Keratinocyte (primary cell): ENCODE measurements at regions not wholly inside any gene's neighbourhood (a gene's known extent, or its start where the extent isn't known, plus 50 kb on each side); places are given as distances from the start of the nearest gene placed in this dataset.

Source experiments
- CTCF ChIP-seq, 3 experiments: IDR thresholded peaks in 1 of 3; conservative IDR thresholded peaks in 1 of 3; optimal IDR thresholded peaks in 1 of 3; 2 replicates in 2 of 3; 3 replicates in 1 of 3; pipeline versions ENCODE3 to v1.5.1; 2011; ENCODE audit warnings: low read length in 3 of 3, mild to moderate bottlenecking in 3 of 3, moderate library complexity in 2 of 3, control low read depth in 1 of 3, inconsistent platforms in 1 of 3; ENCODE audit not compliant: insufficient read depth in 2 of 3; ENCODE audit errors: extremely low read depth in 1 of 3
- EZH2 ChIP-seq: IDR thresholded peaks from one replicate; pipeline ENCODE4 v1.6.1; 2012; ENCODE audit warnings: inconsistent platforms, mild to moderate bottlenecking, low read length, moderate library complexity

DNA sequence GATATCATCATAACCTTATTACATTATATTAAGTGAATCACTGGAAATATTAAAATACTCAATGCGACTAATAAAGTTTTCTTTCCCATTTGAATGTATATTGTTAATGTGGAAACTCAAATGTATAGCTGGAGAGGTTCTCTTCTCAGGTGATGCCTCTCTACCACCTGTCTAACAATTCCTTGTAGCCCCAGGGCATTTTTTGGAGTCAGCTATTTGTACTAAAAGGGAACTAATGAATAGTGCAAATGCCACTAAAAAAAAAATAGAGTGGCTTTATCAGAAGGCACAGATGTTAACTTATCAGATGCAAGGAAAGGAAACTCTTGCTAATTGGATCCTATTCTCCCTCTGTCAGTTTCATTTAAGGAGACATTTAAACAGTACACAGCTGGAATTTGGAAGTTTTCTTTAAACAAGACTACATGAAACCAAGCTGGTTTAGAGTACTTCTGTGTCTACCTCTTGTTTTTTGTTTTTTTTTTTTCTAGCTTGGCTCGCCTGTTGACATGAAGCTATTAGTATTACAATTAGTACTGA lies 897.0 kb upstream of the SLC35B3 start:
- no peak for TF ChIP-seq CTCF (optimal IDR thresholded peaks at IDR 0.05 in 1 of 3, IDR thresholded peaks at IDR 0.05 in 1 of 3, conservative IDR thresholded peaks at IDR 0.05 in 1 of 3; ENCODE audit: extremely low read depth in 1 of 3, insufficient read depth in 2 of 3, low read length in 3 of 3)
- TF ChIP-seq EZH2, result no peak
